Endothelial cell of umbilical vein (primary cell): ENCODE measurements at regions not wholly inside any gene's neighbourhood (a gene's known extent, or its start where the extent isn't known, plus 50 kb on each side); places are given as distances from the start of the nearest gene placed in this dataset.

Experiments used
- BruUV-seq: library from RNA; stranded (reverse); fragments of 400-500 nt; replicated peaks from 2 replicates; lab custom pipeline; 2021; lab: Mats Ljungman, UMichigan
- CTCF ChIA-PET: fragments of 300-600, 350-600 bp; sonication (Branson Sonifier 250); formaldehyde crosslinking; loops from one replicate; lab custom pipeline; 2021; ENCODE audit warnings: antibody characterized with exemption, inconsistent platforms; lab: Charles Lee
- POLR2A ChIA-PET: fragments of 300-600, 350-600 bp; sonication (Branson Sonifier 250); formaldehyde crosslinking; loops from one replicate; lab custom pipeline; 2021; ENCODE audit warnings: antibody characterized with exemption, inconsistent platforms; lab: Charles Lee
- DNase-seq: peaks from one replicate; pipeline ENCODE4 v3.0.0-alpha.2; 2011; ENCODE audit warnings: low read depth, low spot score
- FAIRE-seq: peaks from 2 replicates; lab custom pipeline; 2011; peaks lifted over from hg19 to GRCh38; lab: Jason Lieb, UNC
- H2AFZ ChIP-seq: 2 replicates; pipeline ENCODE4 v1.6.0; 2012; ENCODE audit warnings: low read depth, low read length, control low read depth, inconsistent platforms
- H3K27ac ChIP-seq: 2 replicates; pipeline ENCODE4 v1.5.1; 2011; ENCODE audit warnings: low read depth, mild to moderate bottlenecking, control low read depth, low read length, moderate library complexity; ENCODE audit not compliant: insufficient read depth
- H3K27me3 ChIP-seq, 2 experiments: 2 replicates each; pipeline versions ENCODE4 v1.6.0 to v1.6.1; 2011; ENCODE audit warnings: low read length in 2 of 2, mixed read lengths in 1 of 2; ENCODE audit not compliant: control insufficient read depth in 2 of 2, insufficient read depth in 2 of 2
- H3K36me3 ChIP-seq, 2 experiments: 2 replicates in 1 of 2; 3 replicates in 1 of 2; pipeline ENCODE4 v1.5.1; 2011; ENCODE audit warnings: low read length in 2 of 2, mild to moderate bottlenecking in 1 of 2, moderate library complexity in 1 of 2; ENCODE audit not compliant: control insufficient read depth in 2 of 2, insufficient read depth in 2 of 2; ENCODE audit errors: extremely low read depth in 1 of 2
- H3K4me1 ChIP-seq: 3 replicates; pipeline ENCODE4 v1.5.1; 2011; ENCODE audit warnings: mild to moderate bottlenecking, low read length; ENCODE audit not compliant: control insufficient read depth, insufficient read depth; ENCODE audit errors: extremely low read depth
- H3K4me2 ChIP-seq: 2 replicates; pipeline ENCODE4 v1.6.1; 2011; ENCODE audit warnings: low read length, control low read depth, mixed read lengths; ENCODE audit not compliant: insufficient read depth
- H3K4me3 ChIP-seq, 3 experiments: fragments of 200-600 bp in 1 of 3; sonication (generic), shearing (Covaris generic) in 1 of 3; replicated peaks in 1 of 3; 2 replicates each; pipeline ENCODE4 v1.5.1; 2011 to 2016; ENCODE audit warnings: control low read depth in 3 of 3, low read length in 3 of 3, mild to moderate bottlenecking in 2 of 3, inconsistent platforms in 1 of 3, low read depth in 1 of 3, moderate library complexity in 1 of 3; ENCODE audit not compliant: insufficient read depth in 1 of 3
- H3K79me2 ChIP-seq: 2 replicates; pipeline ENCODE4 v1.6.0; 2012; ENCODE audit warnings: low read length, inconsistent platforms; ENCODE audit not compliant: control insufficient read depth, insufficient read depth
- H3K9ac ChIP-seq: replicated peaks from 2 replicates; pipeline ENCODE3; 2011; ENCODE audit warnings: low read length, control low read depth; ENCODE audit not compliant: insufficient read depth; ENCODE audit errors: extremely low read depth
- H3K9me1 ChIP-seq: replicated peaks from 3 replicates; pipeline ENCODE4 v1.6.0; 2011; ENCODE audit warnings: mild to moderate bottlenecking, low read length; ENCODE audit not compliant: control insufficient read depth, insufficient read depth; ENCODE audit errors: extremely low read depth
- H3K9me3 ChIP-seq: replicated peaks from 2 replicates; pipeline ENCODE4 v1.5.1; 2012; ENCODE audit warnings: low read length, inconsistent platforms; ENCODE audit not compliant: control insufficient read depth, insufficient read depth
- H4K20me1 ChIP-seq: replicated peaks from 2 replicates; pipeline ENCODE3; 2011; ENCODE audit warnings: mild to moderate bottlenecking, low read length; ENCODE audit not compliant: control insufficient read depth, insufficient read depth; ENCODE audit errors: extremely low read depth
- CTCF ChIP-seq, 2 donors: IDR thresholded peaks; 1 replicate in 1 of 2; 2 replicates in 1 of 2; pipeline ENCODE4 v1.5.1; 2011; ENCODE audit warnings: low read length in 2 of 2, mild to moderate bottlenecking in 2 of 2, moderate library complexity in 2 of 2, control low read depth in 1 of 2, inconsistent platforms in 1 of 2, low read depth in 1 of 2; ENCODE audit not compliant: insufficient read depth in 1 of 2; ENCODE audit errors: extremely low read depth in 1 of 2
- EZH2 ChIP-seq: IDR thresholded peaks from 2 replicates; pipeline ENCODE4 v1.6.1; 2012; ENCODE audit warnings: borderline replicate concordance, low read depth, mild to moderate bottlenecking, moderate library complexity, low read length, inconsistent platforms; ENCODE audit not compliant: severe bottlenecking
- FOS ChIP-seq: IDR thresholded peaks from 2 replicates; pipeline ENCODE4 v1.6.1; 2011; ENCODE audit warnings: mild to moderate bottlenecking, low read length, moderate library complexity, borderline replicate concordance; ENCODE audit not compliant: insufficient read depth
- GATA2 ChIP-seq: IDR thresholded peaks from 2 replicates; pipeline ENCODE4 v1.7.0; 2011; ENCODE audit warnings: low read depth, mild to moderate bottlenecking, moderate library complexity, mixed read lengths, low read length; ENCODE audit not compliant: insufficient read length, insufficient read depth
- JUN ChIP-seq: IDR thresholded peaks from 2 replicates; pipeline ENCODE4 v1.6.1; 2011; ENCODE audit warnings: borderline replicate concordance, low read depth; ENCODE audit not compliant: insufficient read length, insufficient read depth
- MAX ChIP-seq: IDR thresholded peaks from 2 replicates; pipeline ENCODE4 v1.6.1; 2011; ENCODE audit not compliant: insufficient read depth, insufficient read length
- MYC ChIP-seq: IDR thresholded peaks from one replicate; pipeline ENCODE4 v1.6.1; 2011; ENCODE audit warnings: mild to moderate bottlenecking, low read depth, low read length
- POLR2A ChIP-seq: IDR thresholded peaks from 2 replicates; pipeline ENCODE4 v1.6.1; 2012; ENCODE audit warnings: low read depth, mild to moderate bottlenecking, control low read depth, low read length
- POLR2AphosphoS5 ChIP-seq: IDR thresholded peaks from 2 replicates; pipeline ENCODE4 v1.6.1; 2012; ENCODE audit warnings: low read depth, mild to moderate bottlenecking, control low read depth, low read length, moderate library complexity; ENCODE audit not compliant: insufficient read depth
- dilution Hi-C: fragments of 300-500 bp; cut with MboI; formaldehyde crosslinking; loops from one replicate; pipeline ENCODE4 v1.15.0; 2019; ENCODE audit warnings: low sequenced_read_pairs; ENCODE audit not compliant: extremely low pct_ligation_motif_present
- intact Hi-C: fragments of 100-400 bp; cut with micrococcal nuclease; formaldehyde crosslinking; loops from one replicate; pipeline ENCODE4 v1.10.0; 2022

GRCh38 chr7:116432527-116432916 lies 67.0 kb upstream of the CAV2 start:
- intact Hi-C loops: no loop called here
- Histone ChIP-seq H3K9me3 (no peaks in the 10 kb centered on the region), H3K9ac (no peak overlapping the region), H2AFZ (no peak overlapping the region), H3K9me1 (no peaks in the 10 kb centered on the region), H3K79me2 (no peaks in the 10 kb centered on the region), H3K27me3 (no peaks in the 10 kb centered on the region), H3K4me2 (no peak overlapping the region), H4K20me1 (no peaks in the 10 kb centered on the region), H3K4me3 (no peak overlapping the region), H3K36me3 (no peaks in the 10 kb centered on the region), H3K4me1 (peaks cover 11% of the 10 kb centered on the region), H3K27ac (no peak overlapping the region)
- DNase-seq: no peak
- TF ChIP-seq POLR2A (no peak), MYC (no peak), JUN (no peak), POLR2AphosphoS5 (no peak), GATA2 (no peak), FOS (no peak), MAX (no peak), EZH2 (no peak), CTCF (IDR thresholded peaks at IDR 0.05; ENCODE audit: extremely low read depth in 1 of 2, insufficient read depth in 1 of 2, low read depth in 1 of 2, low read length in 2 of 2) (no peak)
- BruUV-seq: no TSS peak
- no peak for FAIRE-seq
- POLR2A ChIA-PET: no interaction called here
- CTCF ChIA-PET: interaction anchor here (1.0 to 1.1 kb wide), 2 partner anchors 9 to 15 kb away, joined by 3 read pairs; no protein-coding TSS in a partner anchor
- dilution Hi-C loops: no loop called here
